Embryonic facial prominence (tissue), 1 donor: ENCODE measurements at regions not wholly inside any gene's neighbourhood (a gene's known extent, or its start where the extent isn't known, plus 50 kb on each side); places are given as distances from the start of the nearest gene placed in this dataset.
"Not testable (repeated sequence)": the region's sequence is repeated elsewhere in the genome, so short reads cannot be mapped to it uniquely, and the experiment has no call there.

Source experiments
- DNase-seq: peaks from one replicate; pipeline ENCODE4 v3.0.0-alpha.2; 2016; ENCODE audit errors: extremely low spot score

- DNase-seq: no peak
Observed at GRCh38 chr5:30368064-30368463, 825.4 kb upstream of the CDH6 start.

GRCh38 chr5:30365031-30365430 lies 828.5 kb upstream of the CDH6 start:
- not testable (repeated sequence) for DNase-seq

- no peak for DNase-seq
Observed at GRCh38 chr5:30357371-30357770, 836.1 kb upstream of the CDH6 start.

- no peak for DNase-seq
Observed at GRCh38 chr5:30355675-30356074, 837.8 kb upstream of the CDH6 start.

GRCh38 chr5:30347858-30348257 lies 845.6 kb upstream of the CDH6 start:
- no peak for DNase-seq

GRCh38 chr5:30345539-30346345 lies 847.7 kb upstream of the CDH6 start:
- not testable (repeated sequence) for DNase-seq

GRCh38 chr5:30343707-30344106 lies 849.8 kb upstream of the CDH6 start:
- DNase-seq: no peak

- no peak for DNase-seq
Observed at GRCh38 chr5:30341466-30341865, 852.0 kb upstream of the CDH6 start.

GRCh38 chr5:30337084-30337573 lies 856.4 kb upstream of the CDH6 start:
- no peak for DNase-seq

GRCh38 chr5:30331534-30331933 lies 862.0 kb upstream of the CDH6 start:
- no peak for DNase-seq

- DNase-seq: no peak
Observed at GRCh38 chr5:30325795-30326194, 867.7 kb upstream of the CDH6 start.

GRCh38 chr5:30324083-30324482 lies 869.4 kb upstream of the CDH6 start:
- DNase-seq: no peak

GRCh38 chr5:30287890-30288289 lies 905.6 kb upstream of the CDH6 start:
- DNase-seq: no peak

- DNase-seq: no peak
Observed at GRCh38 chr5:30279237-30279636, 914.2 kb upstream of the CDH6 start.

- DNase-seq: no peak
Observed at GRCh38 chr5:30267026-30267425, 926.5 kb upstream of the CDH6 start.

GRCh38 chr5:30239331-30240022 lies 954.0 kb upstream of the CDH6 start:
- DNase-seq: no peak

GRCh38 chr5:30237189-30237588 lies 956.3 kb upstream of the CDH6 start:
- DNase-seq: no peak

GRCh38 chr5:30209755-30210154 lies 983.7 kb upstream of the CDH6 start:
- DNase-seq: no peak

GRCh38 chr5:30197662-30198061 lies 995.8 kb upstream of the CDH6 start:
- no peak for DNase-seq

- no peak for DNase-seq
Observed at GRCh38 chr5:30195036-30195435, 998.5 kb upstream of the CDH6 start.

GRCh38 chr5:30194595-30194994 lies 998.9 kb upstream of the CDH6 start:
- no peak for DNase-seq

- no peak for DNase-seq
Observed at GRCh38 chr5:30183795-30184194, 1009.7 kb upstream of the CDH6 start.

GRCh38 chr5:30156156-30156555 lies 1037.3 kb upstream of the CDH6 start:
- DNase-seq: no peak
